Occipital lobe (tissue), 1 donor: ENCODE measurements at regions not wholly inside any gene's neighbourhood (a gene's known extent, or its start where the extent isn't known, plus 50 kb on each side); places are given as distances from the start of the nearest gene placed in this dataset.
"Not testable (repeated sequence)": the region's sequence is repeated elsewhere in the genome, so short reads cannot be mapped to it uniquely, and the experiment has no call there.

Experiments used
- DNase-seq: peaks from one replicate; lab custom pipeline; 2025; lab: John Stamatoyannopoulos, UW

DNA sequence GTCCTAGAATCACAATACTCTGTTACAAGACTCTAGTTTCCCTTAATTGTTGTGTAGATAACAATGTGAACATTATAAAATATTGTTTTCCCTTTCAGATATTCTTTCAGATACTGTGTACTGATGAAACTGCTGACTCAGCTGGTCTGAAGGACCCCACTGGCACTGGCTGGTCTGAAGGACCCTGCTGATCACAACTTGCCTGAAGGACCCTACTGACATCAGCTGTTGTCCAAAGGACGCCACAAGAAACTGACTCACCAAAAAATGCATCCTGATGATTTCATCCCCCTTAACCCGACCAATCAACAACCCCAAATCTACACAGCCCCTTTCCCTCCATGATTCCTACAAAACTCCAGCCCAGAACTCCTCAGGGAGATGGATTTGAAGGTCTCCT is 258.8 kb upstream of the GNPDA2 start:
- no peak for DNase-seq

GRCh38 chr4:44984083-44984482 is 257.7 kb upstream of the GNPDA2 start:
- DNase-seq, result no peak

GRCh38 chr4:44983083-44983482 is 256.7 kb upstream of the GNPDA2 start:
- DNase-seq, result no peak

DNA sequence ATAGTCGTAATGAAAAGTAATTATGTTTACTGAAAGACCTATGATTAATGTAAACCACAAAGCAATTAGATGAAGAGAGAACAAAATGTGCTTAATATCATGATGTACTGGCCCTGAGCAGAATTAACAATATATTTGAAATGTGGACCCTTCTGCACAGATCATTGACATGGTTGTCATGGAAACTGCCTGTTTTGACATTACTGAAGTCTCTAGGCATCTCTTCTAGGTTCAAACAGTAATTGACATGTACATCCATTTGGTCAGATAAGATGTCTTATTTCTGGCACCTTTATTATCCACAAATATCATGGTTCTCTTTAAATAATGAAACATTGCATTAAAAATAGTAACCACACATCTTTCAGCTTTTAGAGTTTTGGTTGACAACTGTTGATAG is 251.7 kb upstream of the GNPDA2 start:
- no peak for DNase-seq

- DNase-seq, result no peak
Observed at GRCh38 chr4:44965435-44966095, 239.2 kb upstream of the GNPDA2 start.

DNA sequence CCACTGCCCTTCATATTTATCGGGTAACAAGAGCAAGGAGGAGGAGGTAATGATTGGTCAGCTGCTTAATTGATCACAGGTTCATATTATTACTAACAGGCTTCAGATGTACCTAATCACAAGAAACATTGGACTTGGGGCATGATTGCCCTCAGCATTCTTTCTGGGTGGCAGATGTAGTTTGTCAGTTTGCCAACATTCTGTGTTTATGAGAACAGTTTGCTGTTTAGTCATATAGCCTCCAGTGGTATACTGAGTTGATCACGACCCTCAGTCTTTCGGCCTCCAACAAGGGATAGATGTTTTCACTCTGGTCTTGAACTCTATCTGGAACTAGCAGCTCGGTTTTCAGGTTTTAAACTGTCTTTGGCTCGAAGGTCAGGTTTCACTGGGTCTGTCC is 237.7 kb upstream of the GNPDA2 start:
- DNase-seq, result not testable (repeated sequence)

GRCh38 chr4:44961001-44961755 is 234.8 kb upstream of the GNPDA2 start:
- no peak for DNase-seq

GRCh38 chr4:44931720-44932119 is 205.4 kb upstream of the GNPDA2 start:
- DNase-seq, result no peak

GRCh38 chr4:44928785-44929184 is 202.4 kb upstream of the GNPDA2 start:
- no peak for DNase-seq

GRCh38 chr4:44927399-44928380 is 201.3 kb upstream of the GNPDA2 start:
- no peak for DNase-seq

DNA sequence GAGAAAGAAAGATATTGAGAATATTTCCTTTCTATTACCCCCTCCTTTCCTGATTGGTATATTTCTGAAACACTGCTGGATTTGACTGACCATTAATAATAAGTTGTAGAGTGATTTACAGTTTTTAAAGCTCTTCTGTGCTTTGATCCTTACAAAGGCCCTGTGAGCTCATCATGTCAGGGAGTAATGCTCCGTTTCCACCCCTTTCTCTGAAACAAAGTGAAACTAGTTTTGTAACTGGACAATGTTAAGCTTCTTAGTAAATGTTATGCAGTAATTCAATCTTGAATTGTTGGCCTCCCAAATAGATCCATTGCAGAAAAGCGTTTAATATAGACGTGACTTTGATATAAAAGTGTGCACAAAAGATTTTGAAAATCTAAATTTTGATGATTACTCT is 190.1 kb upstream of the GNPDA2 start:
- DNase-seq, result no peak

- DNase-seq, result no peak
Observed at GRCh38 chr4:44914748-44915147, 188.4 kb upstream of the GNPDA2 start.

DNA sequence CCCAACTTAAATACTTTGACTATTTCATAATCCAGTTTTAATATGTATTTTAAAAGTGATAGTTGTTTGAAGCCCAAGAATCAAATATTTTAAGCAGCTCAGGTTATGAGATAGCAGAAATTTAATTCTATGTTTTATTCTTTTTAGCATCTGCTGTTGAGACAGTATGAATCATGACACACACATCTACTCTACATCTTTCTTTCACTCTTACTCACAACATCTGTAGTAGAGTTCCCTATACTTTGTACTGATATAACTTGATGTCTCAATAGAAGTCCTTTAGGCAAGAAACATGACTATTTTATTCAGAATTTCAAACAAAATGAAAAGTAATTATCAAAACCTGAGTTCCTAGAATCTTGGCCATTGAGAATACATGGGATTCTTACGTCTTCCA is 187.9 kb upstream of the GNPDA2 start:
- DNase-seq, result no peak

- DNase-seq, result no peak
Observed at GRCh38 chr4:44912980-44913379, 186.6 kb upstream of the GNPDA2 start.

- DNase-seq, result no peak
Observed at GRCh38 chr4:44908565-44908964, 182.2 kb upstream of the GNPDA2 start.

DNA sequence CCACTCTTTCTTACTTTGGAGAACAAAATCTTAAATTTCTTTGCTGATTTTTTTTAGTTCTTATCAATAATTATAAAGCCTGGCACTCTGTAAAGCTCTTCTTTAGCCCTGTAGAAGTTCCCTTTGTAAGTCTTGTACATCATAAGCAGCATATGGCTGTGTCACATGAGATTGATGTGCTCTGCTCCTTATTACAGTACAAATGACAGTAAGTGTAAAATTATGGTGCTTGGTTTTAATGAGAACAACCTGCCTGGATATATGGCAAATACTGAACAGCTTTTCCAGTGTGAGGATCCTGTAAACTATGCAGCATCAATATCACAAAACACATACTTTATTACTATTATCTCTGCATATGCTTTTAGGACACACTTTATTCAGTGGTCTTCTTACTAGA is 145.9 kb upstream of the GNPDA2 start:
- DNase-seq, result no peak

DNA sequence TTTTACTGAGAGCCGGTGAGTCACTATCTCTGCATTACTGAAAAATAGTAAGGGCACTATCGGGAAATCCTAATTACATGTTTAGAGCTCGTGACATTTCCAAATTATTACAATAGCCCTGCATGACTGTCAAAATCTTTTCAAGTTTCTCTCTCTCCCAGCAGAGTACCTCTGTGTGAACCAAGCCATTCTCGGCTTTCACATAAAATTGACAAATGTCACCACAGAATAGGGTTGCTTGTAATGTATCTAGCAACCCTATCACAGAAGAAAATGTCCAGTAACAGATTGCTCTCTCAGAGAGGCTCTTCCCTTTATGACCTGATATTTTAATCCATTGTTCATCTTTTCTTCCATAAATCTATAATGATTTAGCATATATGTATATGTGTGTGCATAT is 144.8 kb upstream of the GNPDA2 start:
- no peak for DNase-seq

DNA sequence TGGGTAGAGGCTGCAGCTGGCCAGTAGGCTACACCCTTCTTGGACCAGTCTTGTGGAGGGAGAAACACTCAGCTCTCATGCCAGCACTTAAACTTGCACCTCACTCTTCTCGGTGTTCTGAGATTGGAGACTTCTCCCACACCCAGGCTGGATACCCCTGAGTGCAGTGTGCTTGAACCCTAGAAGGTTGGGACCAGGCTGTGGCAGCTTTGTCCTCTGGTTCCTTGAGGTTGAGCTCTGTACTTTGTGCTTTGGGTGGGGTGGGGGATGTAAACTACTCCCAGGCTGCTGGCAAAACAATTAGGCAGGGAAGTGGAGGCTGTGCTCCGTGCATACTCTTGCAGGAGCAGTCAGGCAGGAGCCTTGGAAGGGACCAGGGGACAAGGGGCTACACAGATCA is 143.6 kb upstream of the GNPDA2 start:
- DNase-seq, result no peak

- no peak for DNase-seq
Observed at GRCh38 chr4:44869222-44869882, 143.0 kb upstream of the GNPDA2 start.

- no peak for DNase-seq
Observed at GRCh38 chr4:44861756-44862155, 135.4 kb upstream of the GNPDA2 start.

DNA sequence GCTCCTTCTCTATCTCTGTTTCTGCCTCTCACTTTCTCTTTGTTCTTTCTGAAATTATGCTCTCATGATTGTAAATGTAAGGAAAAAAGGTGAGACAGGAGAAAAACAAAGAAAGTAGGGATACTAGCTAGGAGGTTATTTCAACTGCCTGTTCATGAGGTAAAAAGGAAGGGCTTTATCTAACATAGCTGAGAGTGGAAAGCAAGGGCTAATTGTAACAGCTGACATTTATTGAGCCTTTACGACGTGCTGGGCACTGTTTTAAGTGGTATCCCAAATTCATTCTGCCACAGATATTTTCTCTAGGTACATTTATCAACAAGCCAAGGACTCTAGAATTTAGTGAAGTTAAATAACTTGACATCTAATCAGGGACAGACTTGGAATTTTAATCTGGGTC is 133.1 kb upstream of the GNPDA2 start:
- no peak for DNase-seq

DNA sequence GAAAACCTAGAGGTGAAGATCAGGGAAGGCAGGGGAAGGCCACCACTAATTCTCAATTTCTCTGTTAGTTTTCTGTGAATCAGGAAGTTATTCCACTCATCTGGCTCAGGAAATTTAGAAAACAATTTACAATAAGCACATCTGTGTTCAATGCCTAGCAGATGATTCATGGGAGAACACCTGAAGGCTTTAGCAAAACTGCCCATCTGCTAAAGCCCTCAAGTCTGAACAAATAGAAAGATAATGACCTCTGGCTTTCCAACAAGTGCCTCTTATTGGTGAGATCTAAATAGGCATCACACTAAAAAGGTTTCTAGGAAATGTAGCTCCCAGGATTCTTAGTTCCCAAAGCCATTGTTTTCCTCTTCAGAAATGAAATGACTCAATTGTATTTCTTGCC is 122.1 kb upstream of the GNPDA2 start:
- no peak for DNase-seq
